GM18873 (cell line): ENCODE measurements at regions not wholly inside any gene's neighbourhood (a gene's known extent, or its start where the extent isn't known, plus 50 kb on each side); places are given as distances from the start of the nearest gene placed in this dataset.

ENCODE experiments used
- ATAC-seq: cut with Tn5 transposase; IDR thresholded peaks from one replicate; pipeline ENCODE4 v1.9.1; 2021; ENCODE audit warnings: mild to moderate bottlenecking, moderate library complexity, moderate number of reproducible peaks; ENCODE audit not compliant: unreplicated experiment, low FRiP score

- no peak for ATAC-seq
Observed at GRCh38 chr14:40618225-40618898, 988.3 kb upstream of the LRFN5 start.

GRCh38 chr14:40616579-40616978, 990.1 kb upstream of the LRFN5 start:
- no peak for ATAC-seq

GRCh38 chr14:40601063-40601462, 1005.6 kb upstream of the LRFN5 start:
- no peak for ATAC-seq

GRCh38 chr14:40599725-40600124, 1007.0 kb upstream of the LRFN5 start:
- ATAC-seq, result no peak

- no peak for ATAC-seq
Observed at GRCh38 chr14:40581264-40581663, 1025.4 kb upstream of the LRFN5 start.

- no peak for ATAC-seq
Observed at GRCh38 chr14:40576880-40577478, 1029.7 kb upstream of the LRFN5 start.

- no peak for ATAC-seq
Observed at GRCh38 chr14:40574780-40575179, 1031.9 kb upstream of the LRFN5 start.

GRCh38 chr14:40525314-40525713, 1081.4 kb upstream of the LRFN5 start:
- no peak for ATAC-seq

GRCh38 chr14:40523123-40523522, 1083.6 kb upstream of the LRFN5 start:
- no peak for ATAC-seq

- ATAC-seq, result no peak
Observed at GRCh38 chr14:40494483-40494882, 1062.2 kb upstream of the FBXO33 start.

- no peak for ATAC-seq
Observed at GRCh38 chr14:40487824-40488223, 1055.6 kb upstream of the FBXO33 start.

- ATAC-seq, result no peak
Observed at GRCh38 chr14:40485688-40486087, 1053.5 kb upstream of the FBXO33 start.

- ATAC-seq, result no peak
Observed at GRCh38 chr14:40476005-40476404, 1043.8 kb upstream of the FBXO33 start.

- ATAC-seq, result no peak
Observed at GRCh38 chr14:40467969-40468368, 1035.7 kb upstream of the FBXO33 start.

GRCh38 chr14:40464531-40464930, 1032.3 kb upstream of the FBXO33 start:
- no peak for ATAC-seq

GRCh38 chr14:40463886-40464285, 1031.7 kb upstream of the FBXO33 start:
- ATAC-seq, result no peak

GRCh38 chr14:40452674-40453073, 1020.4 kb upstream of the FBXO33 start:
- ATAC-seq, result no peak

- no peak for ATAC-seq
Observed at GRCh38 chr14:40447017-40447416, 1014.8 kb upstream of the FBXO33 start.

- ATAC-seq, result no peak
Observed at GRCh38 chr14:40445020-40445419, 1012.8 kb upstream of the FBXO33 start.

GRCh38 chr14:40436551-40436950, 1004.3 kb upstream of the FBXO33 start:
- no peak for ATAC-seq

- no peak for ATAC-seq
Observed at GRCh38 chr14:40417777-40418401, 985.7 kb upstream of the FBXO33 start.

GRCh38 chr14:40416565-40416964, 984.3 kb upstream of the FBXO33 start:
- no peak for ATAC-seq
